Esophagus (tissue), 2 donors: ENCODE measurements at regions not wholly inside any gene's neighbourhood (a gene's known extent, or its start where the extent isn't known, plus 50 kb on each side); places are given as distances from the start of the nearest gene placed in this dataset.
"Not testable (repeated sequence)": the region's sequence is repeated elsewhere in the genome, so short reads cannot be mapped to it uniquely, and the experiment has no call there.

ENCODE experiments used
- H3K27ac ChIP-seq, 2 donors: one replicate each; pipeline ENCODE4 v1.5.1; 2013; ENCODE audit warnings: low read depth in 2 of 2, mild to moderate bottlenecking in 2 of 2, inconsistent platforms in 1 of 2, low read length in 1 of 2, moderate library complexity in 1 of 2
- H3K27me3 ChIP-seq, 2 donors: one replicate each; pipeline ENCODE4 v1.6.1; 2013; ENCODE audit warnings: low read length in 2 of 2, control low read depth in 1 of 2, mild to moderate bottlenecking in 1 of 2; ENCODE audit not compliant: insufficient read depth in 2 of 2, control insufficient read depth in 1 of 2
- H3K36me3 ChIP-seq, 2 donors: one replicate each; pipeline ENCODE4 v1.6.1; 2013; ENCODE audit warnings: low read length in 1 of 2; ENCODE audit not compliant: control insufficient read depth in 2 of 2, insufficient read depth in 2 of 2
- H3K4me1 ChIP-seq, 2 donors: one replicate each; pipeline ENCODE4 v1.6.1; 2013; ENCODE audit warnings: low read length in 1 of 2; ENCODE audit not compliant: control insufficient read depth in 2 of 2, insufficient read depth in 2 of 2
- H3K4me3 ChIP-seq, 2 donors: one replicate each; pipeline ENCODE4 v1.5.1; 2013; ENCODE audit warnings: low read length in 2 of 2, mild to moderate bottlenecking in 2 of 2, low read depth in 1 of 2, moderate library complexity in 1 of 2
- H3K9me3 ChIP-seq, 2 donors: one replicate each; pipeline ENCODE4 v1.6.1; 2013; ENCODE audit warnings: mild to moderate bottlenecking in 2 of 2, low read depth in 1 of 2, low read length in 1 of 2, moderate library complexity in 1 of 2; ENCODE audit not compliant: control insufficient read depth in 2 of 2, insufficient read depth in 1 of 2
- WGBS, 2 donors: extraction: QIAGEN DNeasy Blood & Tissue Kit; methylation state at CpG; one replicate each; pipeline ENCODE4 v1.1.7; 2013; 5-methylcytosine and 5-hydroxymethylcytosine counted together
- donor health status: healthy with polysubstance abuse.
- donor health status: Bipolar disorder and iron deficiency.

- not testable (repeated sequence) for H3K4me1 ChIP-seq, H3K9me3 ChIP-seq, H3K27me3 ChIP-seq, H3K4me3 ChIP-seq, H3K36me3 ChIP-seq, H3K27ac ChIP-seq
- WGBS, 2 donors: 95 to 98% methylated on average over 2 of the region's 2 CpGs
Measured at GRCh38 chr15:84533705-84534104, 67.1 kb upstream of the ZSCAN2 start.

DNA sequence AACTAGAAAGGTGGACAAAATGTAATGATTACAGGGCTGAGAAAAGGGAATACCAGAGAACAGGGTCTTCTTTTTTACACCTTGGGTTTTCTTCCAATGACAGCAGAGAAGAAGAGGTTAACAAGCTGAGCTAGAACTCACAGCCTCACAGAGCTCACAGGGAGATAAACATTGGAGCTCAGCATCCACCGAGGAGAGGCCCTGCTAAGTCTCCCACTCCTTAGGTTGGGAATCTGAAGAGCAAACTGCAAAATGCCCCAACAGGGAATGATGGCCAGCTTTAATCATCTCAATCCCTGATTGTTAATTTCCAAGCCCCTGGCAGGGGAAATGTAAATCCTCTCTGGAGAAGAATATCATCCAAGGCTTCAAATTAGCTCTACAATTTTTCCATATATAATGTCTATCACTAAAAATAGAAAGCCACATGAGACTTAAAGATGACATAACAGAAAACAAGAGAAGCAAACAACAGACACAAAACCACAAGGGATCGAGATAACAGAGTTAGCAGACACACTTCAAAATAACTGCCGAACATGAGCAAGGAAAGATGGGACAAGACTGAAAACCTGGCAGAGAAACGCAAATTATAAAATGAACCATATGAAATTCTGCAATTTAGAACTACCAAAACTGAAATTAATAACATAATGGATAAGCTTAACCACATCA is 66.1 kb upstream of the ZSCAN2 start:
- 64 to 68% methylated on average over 4 of the region's 4 CpGs for WGBS, 2 donors
- H3K4me1 ChIP-seq, H3K4me3 ChIP-seq, H3K36me3 ChIP-seq, H3K27ac ChIP-seq, H3K9me3 ChIP-seq, H3K27me3 ChIP-seq: not testable (repeated sequence)

GRCh38 chr15:84536181-84536580 is 64.6 kb upstream of the ZSCAN2 start:
- H3K4me3 ChIP-seq, H3K36me3 ChIP-seq, H3K27ac ChIP-seq, H3K27me3 ChIP-seq, H3K4me1 ChIP-seq, H3K9me3 ChIP-seq: not testable (repeated sequence)
- 49 to 77% methylated on average over 3 of the region's 3 CpGs for WGBS, 2 donors

DNA sequence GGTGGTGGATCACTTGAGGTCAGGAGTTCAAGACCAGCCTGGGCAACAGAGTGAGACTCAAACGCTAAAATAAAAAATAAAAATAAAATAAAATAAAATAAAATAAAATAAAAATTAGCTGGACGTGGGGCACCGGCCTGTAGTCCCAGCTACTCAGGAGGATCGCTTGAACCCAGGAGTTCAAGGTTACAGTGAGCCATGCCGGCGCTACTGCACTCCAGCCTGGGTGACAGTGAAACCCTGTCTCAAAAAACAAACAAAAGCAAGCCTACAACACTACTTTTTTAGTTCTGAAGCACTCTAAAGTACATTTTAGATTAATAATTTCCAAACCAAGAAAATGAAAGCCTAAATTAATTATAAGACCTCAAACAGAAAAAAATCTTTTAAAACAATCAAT is 56.2 kb upstream of the ZSCAN2 start:
- H3K27ac ChIP-seq, H3K4me3 ChIP-seq, H3K9me3 ChIP-seq, H3K4me1 ChIP-seq, H3K27me3 ChIP-seq, H3K36me3 ChIP-seq: not testable (repeated sequence)
- 94 to 96% methylated on average over 6 of the region's 6 CpGs for WGBS, 2 donors

- not testable (repeated sequence) for H3K4me1 ChIP-seq, H3K4me3 ChIP-seq, H3K27me3 ChIP-seq, H3K36me3 ChIP-seq, H3K27ac ChIP-seq, H3K9me3 ChIP-seq
- WGBS, 2 donors: 77 to 78% methylated on average over 2 of the region's 2 CpGs
Measured at GRCh38 chr15:84547150-84547549, 53.7 kb upstream of the ZSCAN2 start.

- not testable (repeated sequence) for H3K27me3 ChIP-seq, H3K4me3 ChIP-seq, H3K27ac ChIP-seq, H3K4me1 ChIP-seq, H3K9me3 ChIP-seq, H3K36me3 ChIP-seq
- WGBS, 2 donors: 84 to 87% methylated on average over 5 of the region's 5 CpGs
Measured at GRCh38 chr15:84550503-84550902, 50.3 kb upstream of the ZSCAN2 start.
